Spinal cord (tissue), 9 donors: ENCODE measurements at regions not wholly inside any gene's neighbourhood (a gene's known extent, or its start where the extent isn't known, plus 50 kb on each side); places are given as distances from the start of the nearest gene placed in this dataset.

ENCODE experiments used
- DNase-seq, 6 donors: peaks; one replicate each; pipeline versions ENCODE4 v3.0.0 to v3.0.0-alpha.2; 2013 to 2015; ENCODE audit warnings: low spot score in 6 of 6, low read depth in 4 of 6
- H3K27ac ChIP-seq: one replicate; pipeline ENCODE4 v1.5.1; 2013; ENCODE audit warnings: low read depth, low read length, control low read depth
- H3K27me3 ChIP-seq: one replicate; pipeline ENCODE4 v1.6.1; 2013; ENCODE audit warnings: low read length; ENCODE audit not compliant: control insufficient read depth, insufficient read depth
- H3K36me3 ChIP-seq: one replicate; pipeline ENCODE4 v1.6.1; 2013; ENCODE audit warnings: low read length; ENCODE audit not compliant: control insufficient read depth, insufficient read depth
- H3K4me1 ChIP-seq: one replicate; pipeline ENCODE4 v1.6.1; 2013; ENCODE audit warnings: low read length; ENCODE audit not compliant: control insufficient read depth, insufficient read depth
- H3K4me3 ChIP-seq: one replicate; pipeline ENCODE4 v1.5.1; 2013; ENCODE audit warnings: low read depth, low read length, control low read depth
- H3K9me3 ChIP-seq: one replicate; pipeline ENCODE4 v1.6.1; 2013; ENCODE audit warnings: low read length; ENCODE audit not compliant: control insufficient read depth, insufficient read depth
- WGBS: methylation state at CpG from one replicate; pipeline ENCODE4 v1.1.5; 2013; ENCODE audit warnings: missing lambda C conversion rate; ENCODE audit not compliant: insufficient coverage; 5-methylcytosine and 5-hydroxymethylcytosine counted together
- donor health status: healthy.

DNA sequence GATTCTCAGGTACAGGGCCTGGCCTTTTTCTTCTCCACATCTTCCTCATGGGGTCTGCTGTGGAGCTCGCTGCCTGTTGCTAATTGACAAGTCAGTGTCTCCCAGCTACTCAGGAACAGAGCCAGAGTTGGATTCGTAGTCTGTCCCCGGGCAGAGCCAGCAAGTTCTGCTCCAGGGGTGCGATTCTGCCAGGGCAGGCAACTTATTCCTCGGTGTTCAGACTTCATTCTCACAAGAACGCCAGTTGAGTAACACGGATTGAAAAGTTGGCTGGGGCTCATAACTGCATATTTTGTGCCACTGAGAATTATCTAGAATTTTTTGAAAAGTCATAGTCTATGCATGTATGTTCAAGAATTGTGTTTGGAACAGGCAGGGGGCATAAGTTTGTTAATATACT lies 336.7 kb upstream of the NPVF start:
- H3K4me3 ChIP-seq: no peak overlapping the region
- H3K27me3 ChIP-seq: no peaks in the 10 kb centered on the region
- H3K9me3 ChIP-seq: no peaks in the 10 kb centered on the region
- H3K27ac ChIP-seq: peak overlapping the region; percentile 43
- H3K36me3 ChIP-seq: no peaks in the 10 kb centered on the region
- peaks cover 21% of the 10 kb centered on the region for H3K4me1 ChIP-seq
- 36% methylated on average over 7 of the region's 7 CpGs for WGBS
- peak in 2 of 6 donors; percentile 64 to 65 for DNase-seq

DNA sequence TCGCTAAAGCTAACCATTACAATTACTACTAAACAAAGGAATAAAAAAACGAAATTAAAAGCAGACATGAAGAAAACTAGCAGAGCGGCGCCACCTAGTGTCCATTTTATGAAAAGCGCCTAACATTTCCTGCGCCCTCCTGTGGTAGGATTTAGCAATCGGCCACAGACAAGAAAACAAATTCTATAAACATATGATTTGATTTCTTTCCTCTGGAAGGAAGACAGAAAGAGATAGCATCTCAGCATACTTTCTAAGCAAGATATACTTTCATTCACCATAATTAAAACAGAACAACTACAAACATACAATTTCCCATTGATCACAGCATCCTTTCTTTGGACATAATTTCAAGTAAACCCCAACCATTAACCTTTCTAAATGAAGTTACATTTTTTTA lies 337.7 kb upstream of the NPVF start:
- Histone ChIP-seq H3K4me3 (peak overlapping the region; percentile 21), H3K36me3 (no peaks in the 10 kb centered on the region), H3K9me3 (no peaks in the 10 kb centered on the region), H3K27me3 (no peaks in the 10 kb centered on the region), H3K27ac (no peak overlapping the region), H3K4me1 (peaks cover 21% of the 10 kb centered on the region)
- peak; percentile 61 to 95 (median 78) for DNase-seq
- no CpG with 5 or more reads among the region's 7 CpGs for WGBS

DNA sequence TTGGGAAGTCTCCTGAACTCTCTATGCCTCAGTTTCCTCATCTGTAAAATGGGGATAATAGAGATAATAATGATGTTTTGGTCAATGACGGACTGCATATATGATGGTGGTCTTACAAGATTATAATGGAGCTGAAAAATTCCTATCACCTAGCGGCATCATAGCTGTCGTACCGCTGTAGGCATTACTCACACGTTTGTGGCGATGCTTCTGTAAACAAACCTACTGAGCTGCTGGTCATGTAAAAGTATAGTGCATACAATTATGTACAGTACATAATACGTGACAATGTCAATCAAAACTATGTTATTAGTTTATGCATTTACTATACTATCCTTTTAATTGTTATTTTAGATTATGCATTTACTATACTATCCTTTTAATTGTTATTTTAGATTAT lies 339.1 kb upstream of the NPVF start:
- Histone ChIP-seq H3K27me3 (no peaks in the 10 kb centered on the region), H3K4me3 (no peak overlapping the region), H3K27ac (no peak overlapping the region), H3K9me3 (no peaks in the 10 kb centered on the region), H3K36me3 (no peaks in the 10 kb centered on the region), H3K4me1 (peaks cover 8% of the 10 kb centered on the region)
- no CpG with 5 or more reads among the region's 7 CpGs for WGBS
- DNase-seq: no peak

GRCh38 chr7:25569765-25570164 lies 341.5 kb upstream of the NPVF start:
- WGBS: 80% methylated on average over 1 of the region's 3 CpGs
- Histone ChIP-seq H3K36me3 (no peaks in the 10 kb centered on the region), H3K27ac (no peak overlapping the region), H3K27me3 (no peaks in the 10 kb centered on the region), H3K4me3 (no peak overlapping the region), H3K4me1 (peaks cover 4% of the 10 kb centered on the region), H3K9me3 (no peaks in the 10 kb centered on the region)
- no peak for DNase-seq

DNA sequence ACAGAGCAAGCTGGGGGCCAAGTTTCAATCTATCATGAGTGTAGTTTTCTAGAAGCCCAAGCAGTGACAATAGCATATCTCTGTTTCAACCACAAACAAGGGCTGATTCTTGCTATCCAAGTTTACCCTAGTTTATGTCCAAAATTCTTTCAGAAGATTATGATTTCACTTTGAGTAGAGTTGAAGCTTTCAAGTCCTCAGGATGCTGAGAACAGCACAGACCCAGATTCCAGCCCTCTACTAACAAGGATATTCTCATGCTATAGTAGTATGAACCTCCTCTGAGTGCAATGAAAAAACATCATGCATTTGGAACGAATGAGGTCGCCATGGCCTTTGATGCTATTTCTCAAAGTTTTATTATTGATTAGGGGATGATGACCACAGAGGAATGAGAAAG lies 344.1 kb upstream of the NPVF start:
- Histone ChIP-seq H3K27ac (no peak overlapping the region), H3K4me3 (no peak overlapping the region), H3K36me3 (no peaks in the 10 kb centered on the region), H3K4me1 (no peaks in the 10 kb centered on the region), H3K9me3 (no peaks in the 10 kb centered on the region), H3K27me3 (no peaks in the 10 kb centered on the region)
- no peak for DNase-seq
- WGBS: no CpG with 5 or more reads among the region's 2 CpGs

GRCh38 chr7:25574828-25575227 lies 346.5 kb upstream of the NPVF start:
- no peak for DNase-seq
- Histone ChIP-seq H3K27me3 (no peaks in the 10 kb centered on the region), H3K36me3 (no peaks in the 10 kb centered on the region), H3K27ac (no peak overlapping the region), H3K4me1 (no peaks in the 10 kb centered on the region), H3K9me3 (no peaks in the 10 kb centered on the region), H3K4me3 (no peak overlapping the region)

GRCh38 chr7:25575634-25576033 lies 347.3 kb upstream of the NPVF start:
- DNase-seq: no peak
- Histone ChIP-seq H3K27ac (no peak overlapping the region), H3K36me3 (no peaks in the 10 kb centered on the region), H3K4me1 (no peaks in the 10 kb centered on the region), H3K27me3 (no peaks in the 10 kb centered on the region), H3K4me3 (no peak overlapping the region), H3K9me3 (no peaks in the 10 kb centered on the region)
- 100% methylated on average over 2 of the region's 4 CpGs for whole genome bisulfite sequencing

DNA sequence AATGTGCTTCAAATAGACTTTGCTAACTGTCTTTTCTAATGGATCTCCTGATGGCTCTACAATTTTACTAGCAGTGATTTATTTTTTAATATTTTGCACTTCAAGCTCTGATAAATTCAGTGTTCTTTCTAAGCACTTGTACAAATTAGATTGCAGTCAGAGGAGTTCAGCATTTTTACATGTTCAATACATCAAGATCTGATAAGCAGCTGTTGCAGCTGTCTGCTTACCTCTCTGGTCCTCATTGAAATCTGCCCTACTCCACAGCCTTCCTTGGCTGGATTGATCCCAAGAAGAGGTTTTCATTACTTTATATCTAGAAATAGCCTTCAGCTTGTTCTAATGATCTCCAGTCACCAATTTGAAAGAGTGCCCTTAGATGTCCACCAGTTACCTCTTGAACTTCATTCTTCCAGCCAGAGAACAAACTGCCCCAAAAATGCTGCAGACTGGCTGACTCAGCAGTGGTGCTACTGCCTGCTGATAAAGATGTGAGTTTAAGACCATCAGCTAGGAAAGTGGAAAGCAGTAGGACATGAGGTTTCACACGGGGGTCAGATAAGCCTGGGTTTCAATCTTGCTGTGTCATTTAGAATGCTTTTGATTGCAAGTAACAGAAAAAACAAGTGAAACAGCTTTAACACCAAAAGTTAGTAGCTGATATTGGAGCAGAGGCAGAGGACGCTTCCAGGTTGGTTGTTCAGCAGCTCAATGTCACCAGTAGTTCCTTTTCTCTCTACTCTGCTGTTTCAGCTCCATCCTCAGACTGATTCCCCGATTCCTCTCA lies 350.9 kb upstream of the NPVF start:
- 58% methylated on average over 3 of the region's 3 CpGs for WGBS
- Histone ChIP-seq H3K4me1 (no peaks in the 10 kb centered on the region), H3K27me3 (no peaks in the 10 kb centered on the region), H3K36me3 (no peaks in the 10 kb centered on the region), H3K4me3 (no peak overlapping the region), H3K27ac (no peak overlapping the region), H3K9me3 (no peaks in the 10 kb centered on the region)
- DNase-seq: no peak

GRCh38 chr7:25579778-25580075 lies 351.4 kb upstream of the NPVF start:
- no peak overlapping the region for H3K4me3 ChIP-seq
- H3K36me3 ChIP-seq: no peaks in the 10 kb centered on the region
- no peaks in the 10 kb centered on the region for H3K27me3 ChIP-seq
- DNase-seq: no peak
- H3K4me1 ChIP-seq: no peaks in the 10 kb centered on the region
- no peaks in the 10 kb centered on the region for H3K9me3 ChIP-seq
- H3K27ac ChIP-seq: no peak overlapping the region
- no CpG with 5 or more reads among the region's 4 CpGs for WGBS

DNA sequence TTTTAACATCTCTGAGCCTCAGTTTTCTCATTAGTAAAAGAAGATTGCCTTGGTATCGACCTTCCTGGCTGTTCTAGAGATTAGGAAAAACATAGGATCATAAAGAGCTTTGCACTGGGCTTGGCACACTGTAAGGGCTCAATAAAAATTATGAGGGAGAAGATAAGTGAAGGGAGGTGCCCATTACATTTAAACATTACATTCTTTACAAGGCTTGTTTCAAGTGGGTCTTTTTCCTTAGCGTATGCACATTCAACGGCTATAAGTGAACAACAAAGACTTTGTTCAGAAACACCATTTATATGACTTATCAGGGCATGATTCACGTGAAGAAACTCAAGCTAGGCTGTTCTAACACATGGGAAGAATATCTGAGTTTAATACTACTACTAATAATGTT lies 351.9 kb upstream of the NPVF start:
- Histone ChIP-seq H3K4me3 (no peak overlapping the region), H3K36me3 (no peaks in the 10 kb centered on the region), H3K27me3 (no peaks in the 10 kb centered on the region), H3K27ac (no peak overlapping the region), H3K9me3 (no peaks in the 10 kb centered on the region), H3K4me1 (no peaks in the 10 kb centered on the region)
- no peak for DNase-seq
- no CpG with 5 or more reads among the region's 4 CpGs for WGBS
